ENCODE measurements at regions not wholly inside any gene's neighbourhood (a gene's known extent, or its start where the extent isn't known, plus 50 kb on each side); places are given as distances from the start of the nearest gene placed in this dataset.

GRCh38 chr20:54272901-54273488 lies 65.1 kb downstream of the PFDN4 start:
- H3K27me3 Mint-ChIP-seq = peaks cover 7% of the 10 kb centered on the region
- no peaks in the 10 kb centered on the region for H3K9me3 Mint-ChIP-seq (ENCODE audit: low read depth)
- no peaks in the 10 kb centered on the region for H3K4me1 Mint-ChIP-seq (ENCODE audit: low read depth)
- no peak overlapping the region for H3K4me3 Mint-ChIP-seq
- H3K36me3 Mint-ChIP-seq = no peaks in the 10 kb centered on the region
- H3K27ac Mint-ChIP-seq = no peak overlapping the region

- Mint-ChIP-seq H3K9me3 (ENCODE audit: low read depth) (no peaks in the 10 kb centered on the region), H3K4me3 (no peak overlapping the region), H3K27ac (no peak overlapping the region), H3K4me1 (ENCODE audit: low read depth) (no peaks in the 10 kb centered on the region), H3K36me3 (no peaks in the 10 kb centered on the region), H3K27me3 (peaks cover 6% of the 10 kb centered on the region)
These were observed 67.6 kb downstream of the PFDN4 start for GRCh38 chr20:54275359-54276111.

- Mint-ChIP-seq H3K4me1 (ENCODE audit: low read depth) (no peaks in the 10 kb centered on the region), H3K9me3 (ENCODE audit: low read depth) (no peaks in the 10 kb centered on the region), H3K36me3 (no peaks in the 10 kb centered on the region)
These were observed 68.8 kb downstream of the PFDN4 start for GRCh38 chr20:54276577-54277169.

GRCh38 chr20:54278262-54278661 lies 70.4 kb downstream of the PFDN4 start:
- no peaks in the 10 kb centered on the region for H3K9me3 Mint-ChIP-seq (ENCODE audit: low read depth)
- H3K4me1 Mint-ChIP-seq (ENCODE audit: low read depth) = no peaks in the 10 kb centered on the region
- H3K27me3 Mint-ChIP-seq = peaks cover 6% of the 10 kb centered on the region
- no peaks in the 10 kb centered on the region for H3K36me3 Mint-ChIP-seq
- no peak overlapping the region for H3K4me3 Mint-ChIP-seq
- no peak overlapping the region for H3K27ac Mint-ChIP-seq

More at GRCh38 chr20:54276577-54277169, 68.8 kb downstream of the PFDN4 start:
- Mint-ChIP-seq H3K27ac (peak overlapping the region; percentile 36), H3K4me3 (no peak overlapping the region), H3K27me3 (peaks cover 6% of the 10 kb centered on the region)

GRCh38 chr20:54282625-54283024 lies 74.7 kb downstream of the PFDN4 start:
- H3K4me3 Mint-ChIP-seq = no peak overlapping the region
- no peaks in the 10 kb centered on the region for H3K36me3 Mint-ChIP-seq
- peaks cover 2% of the 10 kb centered on the region for H3K27me3 Mint-ChIP-seq
- H3K4me1 Mint-ChIP-seq (ENCODE audit: low read depth) = peaks cover 14% of the 10 kb centered on the region
- peak overlapping the region; percentile 24 for H3K27ac Mint-ChIP-seq
- no peaks in the 10 kb centered on the region for H3K9me3 Mint-ChIP-seq (ENCODE audit: low read depth)

GRCh38 chr20:54283253-54283652 lies 75.4 kb downstream of the PFDN4 start:
- Mint-ChIP-seq H3K4me1 (ENCODE audit: low read depth) (peaks cover 14% of the 10 kb centered on the region), H3K27me3 (peaks cover 2% of the 10 kb centered on the region), H3K36me3 (no peaks in the 10 kb centered on the region), H3K27ac (peak overlapping the region; percentile 62), H3K9me3 (ENCODE audit: low read depth) (no peaks in the 10 kb centered on the region), H3K4me3 (no peak overlapping the region)

GRCh38 chr20:54284928-54285704 lies 77.2 kb downstream of the PFDN4 start:
- Mint-ChIP-seq H3K4me1 (ENCODE audit: low read depth) (peaks cover 14% of the 10 kb centered on the region), H3K4me3 (peak overlapping the region; percentile 62), H3K27me3 (no peaks in the 10 kb centered on the region), H3K9me3 (ENCODE audit: low read depth) (no peaks in the 10 kb centered on the region), H3K36me3 (no peaks in the 10 kb centered on the region), H3K27ac (peak overlapping the region; percentile 91)

GRCh38 chr20:54290636-54291035 lies 82.7 kb downstream of the PFDN4 start:
- Mint-ChIP-seq H3K27me3 (no peaks in the 10 kb centered on the region), H3K4me3 (no peak overlapping the region), H3K9me3 (ENCODE audit: low read depth) (no peaks in the 10 kb centered on the region), H3K27ac (no peak overlapping the region), H3K36me3 (no peaks in the 10 kb centered on the region), H3K4me1 (ENCODE audit: low read depth) (peaks cover 6% of the 10 kb centered on the region)

- H3K36me3 Mint-ChIP-seq = no peaks in the 10 kb centered on the region
- no peak overlapping the region for H3K4me3 Mint-ChIP-seq
- H3K27me3 Mint-ChIP-seq = peaks cover 7% of the 10 kb centered on the region
These were observed 83.6 kb downstream of the PFDN4 start for GRCh38 chr20:54291339-54292010.

GRCh38 chr20:54292185-54292584 lies 84.3 kb downstream of the PFDN4 start:
- Mint-ChIP-seq H3K36me3 (no peaks in the 10 kb centered on the region), H3K27me3 (peaks cover 8% of the 10 kb centered on the region), H3K4me1 (ENCODE audit: low read depth) (no peaks in the 10 kb centered on the region), H3K4me3 (no peak overlapping the region), H3K9me3 (ENCODE audit: low read depth) (no peaks in the 10 kb centered on the region), H3K27ac (peak overlapping the region; percentile 8)

More at GRCh38 chr20:54291339-54292010, 83.6 kb downstream of the PFDN4 start:
- no peak overlapping the region for H3K27ac Mint-ChIP-seq
- no peaks in the 10 kb centered on the region for H3K9me3 Mint-ChIP-seq (ENCODE audit: low read depth)
- peaks cover under 1% of the 10 kb centered on the region for H3K4me1 Mint-ChIP-seq (ENCODE audit: low read depth)

GRCh38 chr20:54293526-54293925 lies 85.6 kb downstream of the PFDN4 start:
- Mint-ChIP-seq H3K4me1 (ENCODE audit: low read depth) (no peaks in the 10 kb centered on the region), H3K4me3 (no peak overlapping the region), H3K27me3 (peaks cover 10% of the 10 kb centered on the region), H3K36me3 (no peaks in the 10 kb centered on the region), H3K9me3 (ENCODE audit: low read depth) (no peaks in the 10 kb centered on the region), H3K27ac (no peak overlapping the region)

GRCh38 chr20:54294094-54294493 lies 86.2 kb downstream of the PFDN4 start:
- H3K36me3 Mint-ChIP-seq = no peaks in the 10 kb centered on the region
- peaks cover 10% of the 10 kb centered on the region for H3K27me3 Mint-ChIP-seq
- no peaks in the 10 kb centered on the region for H3K9me3 Mint-ChIP-seq (ENCODE audit: low read depth)
- no peaks in the 10 kb centered on the region for H3K4me1 Mint-ChIP-seq (ENCODE audit: low read depth)
- H3K4me3 Mint-ChIP-seq = no peak overlapping the region
- H3K27ac Mint-ChIP-seq = no peak overlapping the region

- no peak overlapping the region for H3K4me3 Mint-ChIP-seq
- no peaks in the 10 kb centered on the region for H3K9me3 Mint-ChIP-seq (ENCODE audit: low read depth)
- H3K36me3 Mint-ChIP-seq = no peaks in the 10 kb centered on the region
- peaks cover 10% of the 10 kb centered on the region for H3K27me3 Mint-ChIP-seq
- no peak overlapping the region for H3K27ac Mint-ChIP-seq
- H3K4me1 Mint-ChIP-seq (ENCODE audit: low read depth) = no peaks in the 10 kb centered on the region
These were observed 87.8 kb downstream of the PFDN4 start for GRCh38 chr20:54295686-54296085.

- Mint-ChIP-seq H3K36me3 (no peaks in the 10 kb centered on the region), H3K4me1 (ENCODE audit: low read depth) (peaks cover 3% of the 10 kb centered on the region), H3K4me3 (no peak overlapping the region), H3K9me3 (ENCODE audit: low read depth) (no peaks in the 10 kb centered on the region), H3K27me3 (peaks cover 11% of the 10 kb centered on the region), H3K27ac (no peak overlapping the region)
These were observed 97.5 kb downstream of the PFDN4 start for GRCh38 chr20:54305421-54305820.

Data from activated naive CD8-positive, alpha-beta T cell (primary cell).